ENCODE measurements at regions not wholly inside any gene's neighbourhood (a gene's known extent, or its start where the extent isn't known, plus 50 kb on each side); places are given as distances from the start of the nearest gene placed in this dataset.

DNA sequence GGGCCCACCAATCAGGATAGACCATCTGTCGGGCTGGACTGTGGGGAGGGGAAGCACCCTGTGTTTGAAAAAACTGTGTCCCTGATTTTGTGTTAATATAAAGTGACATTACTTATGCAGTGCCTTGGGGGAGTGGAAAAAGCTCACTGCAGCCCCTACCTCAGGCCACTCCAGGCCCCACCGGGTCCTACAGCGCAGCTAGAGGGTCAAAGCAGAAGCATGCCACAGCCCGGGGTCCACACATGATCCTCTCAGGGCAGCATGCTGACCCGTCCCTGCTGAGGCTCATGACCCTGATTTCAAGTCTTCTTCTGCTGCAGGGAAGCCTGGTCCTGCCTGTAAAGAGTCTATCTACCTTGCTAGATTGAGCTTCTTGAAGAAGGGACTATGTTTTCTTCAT lies 133.0 kb upstream of the PLCB4 start:
- H3K36me3 ChIP-seq: no peaks in the 10 kb centered on the region
- H3K27me3 ChIP-seq: no peaks in the 10 kb centered on the region
- no peaks in the 10 kb centered on the region for H3K4me1 ChIP-seq
- no peak for TF ChIP-seq POLR2A (IDR thresholded peaks at IDR 0.05)
- TF ChIP-seq, protein P1, sequence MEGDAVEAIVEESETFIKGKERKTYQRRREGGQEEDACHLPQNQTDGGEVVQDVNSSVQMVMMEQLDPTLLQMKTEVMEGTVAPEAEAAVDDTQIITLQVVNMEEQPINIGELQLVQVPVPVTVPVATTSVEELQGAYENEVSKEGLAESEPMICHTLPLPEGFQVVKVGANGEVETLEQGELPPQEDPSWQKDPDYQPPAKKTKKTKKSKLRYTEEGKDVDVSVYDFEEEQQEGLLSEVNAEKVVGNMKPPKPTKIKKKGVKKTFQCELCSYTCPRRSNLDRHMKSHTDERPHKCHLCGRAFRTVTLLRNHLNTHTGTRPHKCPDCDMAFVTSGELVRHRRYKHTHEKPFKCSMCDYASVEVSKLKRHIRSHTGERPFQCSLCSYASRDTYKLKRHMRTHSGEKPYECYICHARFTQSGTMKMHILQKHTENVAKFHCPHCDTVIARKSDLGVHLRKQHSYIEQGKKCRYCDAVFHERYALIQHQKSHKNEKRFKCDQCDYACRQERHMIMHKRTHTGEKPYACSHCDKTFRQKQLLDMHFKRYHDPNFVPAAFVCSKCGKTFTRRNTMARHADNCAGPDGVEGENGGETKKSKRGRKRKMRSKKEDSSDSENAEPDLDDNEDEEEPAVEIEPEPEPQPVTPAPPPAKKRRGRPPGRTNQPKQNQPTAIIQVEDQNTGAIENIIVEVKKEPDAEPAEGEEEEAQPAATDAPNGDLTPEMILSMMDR (IDR thresholded peaks at IDR 0.05): no peak
- TF ChIP-seq POLR2AphosphoS5 (IDR thresholded peaks at IDR 0.05): no peak
- no peak for TF ChIP-seq EP300 (IDR thresholded peaks at IDR 0.05; ENCODE audit: low read depth)
- in situ Hi-C loops (cut with MboI; ENCODE audit: low pct_ligation_motif_present in 1 of 4, low pct_unique_long_range_greater_than_20kb in 1 of 4, low sequenced_read_pairs in 3 of 4): no loop called here
- H3K9me3 ChIP-seq: no peaks in the 10 kb centered on the region
- no peak overlapping the region for H3K27ac ChIP-seq
- DNase-seq: no peak
- H3K4me3 ChIP-seq: no peak overlapping the region
- WGBS, 2 donors (ENCODE audit: low coverage in 1 of 2): 64% methylated on average over 5 of the region's 5 CpGs; no CpG with 5 or more reads in 1 of the 2 donors
- intact Hi-C loops (cut with DNase I; ENCODE audit: low total_unique reads): no loop called here

DNA sequence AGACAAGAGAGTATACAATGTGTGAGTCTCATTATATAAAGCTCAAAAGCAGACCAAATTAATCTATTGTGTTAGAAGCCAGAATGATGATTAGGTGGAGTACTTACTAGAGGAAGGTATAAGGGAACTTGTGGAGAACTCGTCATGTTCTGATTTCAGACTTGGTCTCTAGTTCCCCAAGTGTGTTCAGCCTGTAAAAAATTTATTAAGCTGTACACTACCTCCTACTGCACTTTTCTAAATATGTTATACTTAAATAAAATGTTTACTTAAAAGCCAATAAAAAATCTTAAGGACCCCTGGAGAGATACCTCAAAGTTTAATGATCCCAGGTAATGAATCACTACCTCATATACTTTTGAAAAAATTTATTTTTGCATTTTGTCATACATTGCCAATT lies 130.4 kb upstream of the PLCB4 start:
- no peaks in the 10 kb centered on the region for H3K4me1 ChIP-seq
- WGBS, 2 donors (ENCODE audit: low coverage in 1 of 2): 79 to 92% methylated on average over 1 of the region's 1 CpG
- in situ Hi-C loops (cut with MboI; ENCODE audit: low pct_ligation_motif_present in 1 of 4, low pct_unique_long_range_greater_than_20kb in 1 of 4, low sequenced_read_pairs in 3 of 4): no loop called here

DNA sequence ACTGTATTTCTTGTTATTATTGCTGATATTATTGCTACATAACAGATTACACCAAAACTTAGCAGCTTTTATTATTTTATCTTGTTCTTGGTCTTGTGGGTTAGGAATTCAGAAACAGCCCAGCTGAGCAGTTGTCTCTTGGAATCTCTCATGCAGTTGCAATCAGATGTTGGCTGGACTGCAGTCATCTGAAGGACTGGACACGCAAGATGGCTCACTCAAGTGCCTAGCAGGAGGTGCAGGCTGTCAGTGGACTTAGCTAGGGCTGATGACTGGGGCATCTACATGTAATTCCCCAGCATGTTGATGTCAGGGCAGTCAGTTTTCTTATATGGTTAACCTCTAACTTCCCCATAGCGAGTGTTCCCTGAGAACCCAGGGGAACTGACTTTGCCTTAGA lies 128.6 kb upstream of the PLCB4 start:
- in situ Hi-C loops (cut with MboI; ENCODE audit: low pct_ligation_motif_present in 1 of 4, low pct_unique_long_range_greater_than_20kb in 1 of 4, low sequenced_read_pairs in 3 of 4) (no loop called here), intact Hi-C loops (cut with DNase I; ENCODE audit: low total_unique reads) (no loop called here)
- no peaks in the 10 kb centered on the region for H3K4me1 ChIP-seq
- H3K27me3 ChIP-seq: no peaks in the 10 kb centered on the region
- H3K27ac ChIP-seq: no peak overlapping the region
- no peak overlapping the region for H3K4me3 ChIP-seq
- no peaks in the 10 kb centered on the region for H3K36me3 ChIP-seq
- DNase-seq: no peak
- no peaks in the 10 kb centered on the region for H3K9me3 ChIP-seq
- TF ChIP-seq, protein P1 (IDR thresholded peaks at IDR 0.05): no peak
- TF ChIP-seq POLR2AphosphoS5 (IDR thresholded peaks at IDR 0.05) (no peak), POLR2A (IDR thresholded peaks at IDR 0.05) (no peak), EP300 (IDR thresholded peaks at IDR 0.05; ENCODE audit: low read depth) (no peak)
- WGBS, 2 donors (ENCODE audit: low coverage in 1 of 2): 81% methylated on average over 2 of the region's 2 CpGs; no CpG with 5 or more reads in 1 of the 2 donors

More for the DNA sequence above, 130.4 kb upstream of the PLCB4 start:
- Histone ChIP-seq H3K4me3 (no peak overlapping the region), H3K9me3 (no peaks in the 10 kb centered on the region), H3K36me3 (no peaks in the 10 kb centered on the region), H3K27me3 (no peaks in the 10 kb centered on the region), H3K27ac (no peak overlapping the region)
- no peak for DNase-seq
- intact Hi-C loops (cut with DNase I; ENCODE audit: low total_unique reads): no loop called here
- no peak for TF ChIP-seq POLR2AphosphoS5 (IDR thresholded peaks at IDR 0.05)
- TF ChIP-seq, protein P1 (IDR thresholded peaks at IDR 0.05): no peak
- no peak for TF ChIP-seq EP300 (IDR thresholded peaks at IDR 0.05; ENCODE audit: low read depth)
- TF ChIP-seq POLR2A (IDR thresholded peaks at IDR 0.05): no peak

DNA sequence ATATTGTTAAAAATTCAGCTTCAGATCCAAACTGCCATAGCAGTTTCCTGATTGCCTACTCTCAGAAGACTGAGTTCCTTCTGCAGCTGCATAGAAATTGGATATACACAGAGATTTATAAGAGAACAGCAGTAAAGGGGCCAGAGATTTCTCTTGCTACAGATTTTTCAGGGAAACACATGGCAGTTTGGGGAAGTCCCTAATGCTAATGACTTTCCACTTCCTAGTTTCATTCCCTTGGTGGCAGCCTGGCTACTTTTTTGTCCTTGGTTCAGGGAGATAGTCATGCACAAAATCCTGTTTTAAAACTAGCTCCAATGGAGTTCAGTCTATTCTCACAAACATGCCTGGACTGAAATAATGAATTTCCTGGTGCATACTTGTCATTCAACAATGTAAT lies 125.3 kb upstream of the PLCB4 start:
- Histone ChIP-seq H3K27me3 (no peaks in the 10 kb centered on the region), H3K4me1 (no peaks in the 10 kb centered on the region), H3K27ac (no peak overlapping the region), H3K4me3 (no peak overlapping the region), H3K9me3 (no peaks in the 10 kb centered on the region), H3K36me3 (no peaks in the 10 kb centered on the region)
- no peak for DNase-seq
- intact Hi-C loops (cut with DNase I; ENCODE audit: low total_unique reads): no loop called here
- in situ Hi-C loops (cut with MboI; ENCODE audit: low pct_ligation_motif_present in 1 of 4, low pct_unique_long_range_greater_than_20kb in 1 of 4, low sequenced_read_pairs in 3 of 4): no loop called here
- no peak for TF ChIP-seq EP300 (IDR thresholded peaks at IDR 0.05; ENCODE audit: low read depth)
- no peak for TF ChIP-seq POLR2AphosphoS5 (IDR thresholded peaks at IDR 0.05)
- TF ChIP-seq, protein P1 (IDR thresholded peaks at IDR 0.05): no peak
- TF ChIP-seq POLR2A (IDR thresholded peaks at IDR 0.05): no peak
